ENCODE measurements at regions not wholly inside any gene's neighbourhood (a gene's known extent, or its start where the extent isn't known, plus 50 kb on each side); places are given as distances from the start of the nearest gene placed in this dataset.

- TF ChIP-seq CTCF (IDR thresholded peaks at IDR 0.05): no peak
- TF ChIP-seq POLR2A (IDR thresholded peaks at IDR 0.05): no peak
Measured at GRCh38 chr2:238565031-238565430, 138.3 kb downstream of the ASB1 start.

All from transverse colon (tissue), 3 donors.